ENCODE measurements at regions not wholly inside any gene's neighbourhood (a gene's known extent, or its start where the extent isn't known, plus 50 kb on each side); places are given as distances from the start of the nearest gene placed in this dataset.

DNA sequence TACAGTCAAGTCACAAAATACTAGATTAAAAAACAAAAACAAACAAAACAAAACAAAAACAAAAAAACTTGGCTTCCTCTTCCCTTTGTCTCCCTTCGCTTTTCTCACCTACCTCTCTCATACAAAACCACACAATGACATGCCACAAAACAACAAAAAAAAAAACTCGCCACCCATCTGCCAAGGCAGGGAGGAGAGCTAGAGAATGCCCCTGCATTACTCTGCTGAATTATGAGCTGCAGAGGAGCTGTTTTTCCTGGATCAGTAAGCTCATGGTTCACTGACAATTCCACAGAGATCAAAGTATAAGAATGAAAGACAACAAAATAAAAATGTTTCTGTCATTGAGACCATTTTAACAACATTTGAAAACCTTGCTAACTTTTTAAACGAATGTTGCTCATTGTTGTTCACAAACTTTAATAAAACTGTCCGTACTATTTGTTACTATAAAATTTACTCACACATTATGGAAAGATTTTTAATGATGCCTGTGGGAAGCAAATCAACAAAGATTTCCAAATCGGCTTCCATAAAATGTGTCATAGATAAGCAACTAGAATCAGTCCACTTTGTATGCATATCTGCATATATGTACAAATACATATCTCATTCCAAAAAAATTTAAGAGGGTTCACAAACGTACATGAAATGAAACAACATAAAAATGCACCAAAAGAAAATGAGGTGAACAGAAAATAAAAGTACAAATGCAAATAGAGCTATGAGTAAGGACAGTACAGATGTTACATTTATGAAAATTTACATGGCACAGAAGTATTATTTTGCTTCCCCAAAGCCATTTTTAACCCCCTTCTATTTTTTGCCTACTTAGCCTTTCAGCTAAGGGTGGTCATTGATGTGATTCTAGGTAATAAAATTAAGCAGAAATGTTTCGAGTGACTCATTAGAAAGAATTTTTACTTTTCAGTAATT, 252.4 kb upstream of the FAT4 start:
- Histone ChIP-seq H3K79me1 (ENCODE audit: low read depth, low read length) (no peaks in the 10 kb centered on the region), H3K18ac (ENCODE audit: extremely low read depth, low read length) (no peak overlapping the region), H4K8ac (ENCODE audit: extremely low read depth, insufficient read depth, low read length) (no peak overlapping the region), H3K4me3 (ENCODE audit: extremely low read depth in 1 of 4, insufficient read depth in 2 of 4, low read depth in 3 of 4, low read length in 4 of 4) (no peak overlapping the region), H2BK12ac (ENCODE audit: low read depth, low read length) (no peak overlapping the region), H3K23me2 (ENCODE audit: low read depth, low read length) (no peaks in the 10 kb centered on the region), H3K27me3 (replicated peaks in 1 of 4; ENCODE audit: control insufficient read depth in 3 of 4, extremely low read depth in 1 of 4, insufficient read depth in 3 of 4, low read length in 3 of 4) (no peaks in the 10 kb centered on the region), H2BK120ac (replicated peaks; ENCODE audit: low read depth, low read length) (no peak overlapping the region), H2AK5ac (ENCODE audit: low read depth, low read length) (no peak overlapping the region), H2BK15ac (ENCODE audit: low read length) (no peak overlapping the region), H2AFZ (ENCODE audit: low read length) (peak overlapping the region; percentile 26; the same call in 1 of the 2 replicates), H3K9ac (replicated peaks in 1 of 4; ENCODE audit: extremely low read depth in 1 of 4, low read depth in 3 of 4, low read length in 3 of 4) (no peak overlapping the region), H3K23ac (ENCODE audit: insufficient read length) (no peak overlapping the region), H3K4ac (replicated peaks; ENCODE audit: insufficient read length, low read depth, low read length) (no peak overlapping the region), H3K36me3 (ENCODE audit: control insufficient read depth in 2 of 4, insufficient read depth in 4 of 4, low read length in 3 of 4) (no peaks in the 10 kb centered on the region; a peak in 1 of 8 replicates), H4K20me1 (replicated peaks in 1 of 2; ENCODE audit: control insufficient read depth in 1 of 2, insufficient read depth in 2 of 2, low read length in 2 of 2) (no peaks in the 10 kb centered on the region), H2BK20ac (ENCODE audit: low read length) (no peak overlapping the region), H3K4me2 (ENCODE audit: insufficient read depth in 1 of 2, low read depth in 2 of 2, low read length in 2 of 2) (no peak overlapping the region), H3K79me2 (ENCODE audit: control insufficient read depth in 1 of 2, insufficient read depth in 2 of 2, low read length in 2 of 2) (no peaks in the 10 kb centered on the region), H3K14ac (ENCODE audit: insufficient read length) (no peak overlapping the region), H4K91ac (replicated peaks; ENCODE audit: insufficient read length, low read length) (no peak overlapping the region), H3K9me3 (ENCODE audit: insufficient read depth in 2 of 2, low read depth in 1 of 2, low read length in 1 of 2) (no peaks in the 10 kb centered on the region), H3K4me1 (replicated peaks in 1 of 4; ENCODE audit: control insufficient read depth in 3 of 4, insufficient read depth in 4 of 4, low read length in 3 of 4) (no peaks in the 10 kb centered on the region), H3K27ac (ENCODE audit: low read depth, low read length) (no peak overlapping the region), H2BK5ac (ENCODE audit: low read depth, low read length) (no peak overlapping the region), H3K56ac (replicated peaks; ENCODE audit: insufficient read length, low read depth, low read length) (no peak overlapping the region), H4K5ac (ENCODE audit: insufficient read length, low read depth, low read length) (no peak overlapping the region)
- no peak for DNase-seq (ENCODE audit: low read depth in 1 of 2, low spot score in 2 of 2)
- 81 to 100% methylated on average over 1 to 7 of the region's 7 CpGs for WGBS, 2 experiments (ENCODE audit: extremely low coverage in 1 of 2, insufficient coverage in 1 of 2, insufficient read length in 1 of 2, insufficient replicate concordance in 2 of 2, low coverage in 1 of 2, low lambda C conversion rate in 2 of 2, missing lambda C conversion rate in 1 of 2)
- FAIRE-seq: no peak
- ChIA-PET CTCF (ENCODE audit: partially characterized antibody) (interaction anchor here (0.6 kb wide), 2 partner anchors 26 to 261 kb away, joined by 3 read pairs; no protein-coding TSS in a partner anchor), POLR2A (ENCODE audit: partially characterized antibody) (no interaction called here)
- TF ChIP-seq TBP (IDR thresholded peaks at IDR 0.05; ENCODE audit: low read depth, low read length): no peak
- no peak for TF ChIP-seq HDAC2 (IDR thresholded peaks at IDR 0.05; ENCODE audit: borderline replicate concordance in 1 of 2, low read depth in 2 of 2, low read length in 2 of 2)
- TF ChIP-seq CHD2 (IDR thresholded peaks at IDR 0.05; ENCODE audit: low read length): no peak
- no peak for TF ChIP-seq EP300 (IDR thresholded peaks at IDR 0.05; ENCODE audit: borderline replicate concordance in 1 of 2, low read depth in 2 of 2, low read length in 2 of 2)
- TF ChIP-seq, protein P1, sequence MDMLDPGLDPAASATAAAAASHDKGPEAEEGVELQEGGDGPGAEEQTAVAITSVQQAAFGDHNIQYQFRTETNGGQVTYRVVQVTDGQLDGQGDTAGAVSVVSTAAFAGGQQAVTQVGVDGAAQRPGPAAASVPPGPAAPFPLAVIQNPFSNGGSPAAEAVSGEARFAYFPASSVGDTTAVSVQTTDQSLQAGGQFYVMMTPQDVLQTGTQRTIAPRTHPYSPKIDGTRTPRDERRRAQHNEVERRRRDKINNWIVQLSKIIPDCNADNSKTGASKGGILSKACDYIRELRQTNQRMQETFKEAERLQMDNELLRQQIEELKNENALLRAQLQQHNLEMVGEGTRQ (IDR thresholded peaks at IDR 0.05; ENCODE audit: low read length): no peak
- TF ChIP-seq KDM1A (IDR thresholded peaks at IDR 0.05; ENCODE audit: borderline replicate concordance, low read length): no peak
- no peak for TF ChIP-seq BCL11A (IDR thresholded peaks at IDR 0.05; ENCODE audit: low read depth in 2 of 2, low read length in 2 of 2)
- no peak for TF ChIP-seq TCF12 (IDR thresholded peaks at IDR 0.05; ENCODE audit: low read depth, low read length)
- TF ChIP-seq SIX5 (IDR thresholded peaks at IDR 0.05; ENCODE audit: low read depth, low read length): no peak
- TF ChIP-seq, protein P2, sequence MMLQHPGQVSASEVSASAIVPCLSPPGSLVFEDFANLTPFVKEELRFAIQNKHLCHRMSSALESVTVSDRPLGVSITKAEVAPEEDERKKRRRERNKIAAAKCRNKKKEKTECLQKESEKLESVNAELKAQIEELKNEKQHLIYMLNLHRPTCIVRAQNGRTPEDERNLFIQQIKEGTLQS (IDR thresholded peaks at IDR 0.05; ENCODE audit: insufficient read depth, low read depth, low read length): no peak

Measured in H1 (cell line).